DMS79 (cell line): ENCODE measurements at regions not wholly inside any gene's neighbourhood (a gene's known extent, or its start where the extent isn't known, plus 50 kb on each side); places are given as distances from the start of the nearest gene placed in this dataset.
"Not testable (repeated sequence)": the region's sequence is repeated elsewhere in the genome, so short reads cannot be mapped to it uniquely, and the experiment has no call there.

Source experiments
- DNase-seq: peaks from one replicate; lab custom pipeline; 2025; lab: John Stamatoyannopoulos, UW

GRCh38 chr18:70781860-70782453 lies 493.1 kb downstream of the SOCS6 start:
- DNase-seq, result no peak

DNA sequence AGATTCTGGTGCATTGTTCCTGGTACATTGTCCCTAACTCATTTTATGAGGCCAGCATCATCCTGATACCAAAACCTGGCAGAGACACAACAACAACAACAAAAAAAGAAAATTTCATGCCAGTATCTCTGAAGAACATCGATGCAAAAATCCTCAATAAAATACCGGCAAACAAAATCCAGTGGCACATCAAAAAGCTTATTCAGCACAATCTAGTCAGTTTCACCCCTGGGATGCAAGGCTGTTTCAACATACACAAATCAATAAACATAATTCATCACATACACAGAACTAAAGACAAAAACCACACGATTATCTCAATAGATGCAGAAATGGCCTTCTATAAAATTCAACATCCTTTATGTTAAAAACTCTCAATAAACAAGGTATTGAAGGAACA lies 477.4 kb downstream of the SOCS6 start:
- DNase-seq, result not testable (repeated sequence)

- DNase-seq, result no peak
Measured at GRCh38 chr18:70762812-70763211, 474.0 kb downstream of the SOCS6 start.

GRCh38 chr18:70758780-70759179 lies 469.9 kb downstream of the SOCS6 start:
- DNase-seq, result no peak

DNA sequence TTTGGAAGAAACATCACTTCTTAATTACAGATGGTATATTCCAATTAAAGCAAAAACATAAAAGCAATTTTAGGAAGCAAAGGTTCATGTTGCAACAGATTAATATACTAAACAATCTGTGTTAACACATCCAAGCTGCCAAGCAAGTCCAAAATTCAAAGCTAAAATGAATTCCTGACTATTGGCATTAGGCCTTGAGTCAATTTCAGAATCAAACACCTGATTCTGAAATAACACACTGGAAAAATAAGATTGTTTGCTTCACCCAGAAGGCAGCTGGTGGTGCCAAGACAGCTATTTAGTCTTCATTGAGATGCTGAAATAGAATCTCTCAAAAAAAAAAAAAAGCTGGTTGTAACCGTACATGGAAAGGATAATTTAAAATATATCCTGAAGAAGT lies 465.6 kb downstream of the SOCS6 start:
- DNase-seq, result no peak

DNA sequence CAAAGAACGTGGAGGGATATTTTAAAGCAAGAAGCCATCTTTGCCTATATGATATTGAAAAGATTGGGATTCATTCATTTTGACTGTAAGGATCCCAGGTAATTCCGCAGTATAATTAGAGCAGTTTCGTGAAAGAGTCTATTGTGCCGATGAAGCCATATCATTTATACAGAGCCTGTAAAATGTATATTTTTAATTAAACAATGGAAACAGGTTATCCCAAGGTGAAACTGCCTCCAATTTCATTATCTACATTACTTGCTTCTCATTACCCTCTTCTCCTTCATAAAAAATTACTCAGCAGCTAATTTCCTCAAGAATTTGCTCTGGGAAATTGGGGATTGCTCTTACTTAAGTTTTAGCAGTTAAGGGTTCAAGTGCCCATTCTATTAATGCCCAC lies 444.1 kb downstream of the SOCS6 start:
- no peak for DNase-seq

DNA sequence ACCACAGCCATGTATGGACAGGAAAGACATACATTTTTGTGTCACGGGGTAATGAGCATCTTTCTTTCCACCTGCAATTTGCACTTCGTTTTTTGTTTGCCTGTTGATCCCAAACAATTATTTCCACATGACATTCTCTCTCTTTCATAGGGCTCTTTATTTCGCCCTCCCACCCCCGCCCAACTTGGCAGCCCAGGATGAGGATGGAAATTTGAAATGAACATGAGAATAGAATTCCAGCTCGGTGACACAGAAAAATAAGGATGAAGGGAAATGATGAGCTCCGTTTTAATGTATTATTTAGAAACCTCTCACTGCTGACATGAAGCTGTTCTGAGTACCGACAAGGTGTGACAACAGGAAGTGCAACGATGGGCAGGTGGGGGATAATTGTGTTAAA lies 443.3 kb downstream of the SOCS6 start:
- DNase-seq, result no peak

- DNase-seq, result no peak
Measured at GRCh38 chr18:70720607-70721006, 431.8 kb downstream of the SOCS6 start.

- no peak for DNase-seq
Measured at GRCh38 chr18:70709720-70710119, 420.9 kb downstream of the SOCS6 start.

GRCh38 chr18:70709144-70709543 lies 420.3 kb downstream of the SOCS6 start:
- DNase-seq, result no peak

GRCh38 chr18:70705831-70706416 lies 417.1 kb downstream of the SOCS6 start:
- DNase-seq, result no peak

DNA sequence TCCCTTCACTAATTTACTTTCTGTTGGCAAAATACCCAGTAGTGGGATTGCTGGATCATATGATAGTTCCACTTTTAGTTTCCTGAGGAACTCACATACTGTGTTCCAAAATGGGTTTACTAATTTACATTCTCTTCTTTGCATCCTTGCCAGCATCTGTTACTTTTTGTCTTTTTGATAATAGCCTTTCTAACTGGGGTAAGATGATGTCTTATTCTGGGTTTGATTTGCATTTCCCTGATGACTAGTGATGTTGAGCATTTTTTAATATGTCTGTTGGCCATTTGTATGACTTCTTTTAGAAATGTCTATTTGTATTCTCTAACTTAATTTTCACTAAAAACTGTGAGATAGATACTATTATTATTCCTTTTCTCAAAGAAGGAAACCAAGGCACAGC lies 411.7 kb downstream of the SOCS6 start:
- no peak for DNase-seq

- DNase-seq, result no peak
Measured at GRCh38 chr18:70698574-70698973, 409.7 kb downstream of the SOCS6 start.

DNA sequence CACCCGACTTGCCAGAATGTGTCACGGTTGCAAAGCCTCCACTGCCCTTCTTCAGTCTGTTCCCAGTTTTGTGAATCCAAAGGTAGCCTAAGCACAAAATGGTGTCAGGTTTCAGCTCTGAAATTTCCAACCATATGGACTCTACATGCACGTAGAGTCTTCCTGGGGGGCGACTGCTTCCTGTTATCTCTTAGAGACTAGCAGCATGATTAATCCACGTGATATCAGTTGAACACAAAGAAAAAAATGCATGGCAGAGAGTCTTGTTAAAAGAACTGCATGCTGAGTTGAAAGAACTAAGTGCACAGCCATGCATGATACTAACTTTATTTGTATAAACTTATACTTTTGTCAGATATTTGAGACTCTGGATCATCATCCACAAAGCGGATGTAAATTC lies 404.4 kb downstream of the SOCS6 start:
- no peak for DNase-seq

GRCh38 chr18:70689765-70690164 lies 400.9 kb downstream of the SOCS6 start:
- not testable (repeated sequence) for DNase-seq

DNA sequence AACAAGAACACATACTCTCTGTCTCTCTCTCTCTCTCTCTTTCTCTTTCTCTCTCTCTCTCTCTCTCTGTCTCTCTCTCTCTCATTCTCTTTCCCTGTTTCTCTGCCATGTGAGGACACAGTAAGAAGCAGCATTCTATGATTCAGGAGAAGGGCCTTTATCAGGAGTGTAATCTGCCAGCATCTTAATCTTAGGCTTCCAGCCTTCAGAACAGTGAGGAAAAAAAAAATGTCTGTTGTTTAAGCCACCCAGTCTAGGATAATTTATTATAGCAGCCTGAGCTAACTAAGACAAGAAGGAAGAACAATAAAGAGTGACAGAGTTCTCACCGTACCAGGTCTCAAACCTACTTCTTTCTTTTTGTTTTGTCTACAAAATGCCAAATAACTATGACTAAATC lies 399.4 kb downstream of the SOCS6 start:
- no peak for DNase-seq

DNA sequence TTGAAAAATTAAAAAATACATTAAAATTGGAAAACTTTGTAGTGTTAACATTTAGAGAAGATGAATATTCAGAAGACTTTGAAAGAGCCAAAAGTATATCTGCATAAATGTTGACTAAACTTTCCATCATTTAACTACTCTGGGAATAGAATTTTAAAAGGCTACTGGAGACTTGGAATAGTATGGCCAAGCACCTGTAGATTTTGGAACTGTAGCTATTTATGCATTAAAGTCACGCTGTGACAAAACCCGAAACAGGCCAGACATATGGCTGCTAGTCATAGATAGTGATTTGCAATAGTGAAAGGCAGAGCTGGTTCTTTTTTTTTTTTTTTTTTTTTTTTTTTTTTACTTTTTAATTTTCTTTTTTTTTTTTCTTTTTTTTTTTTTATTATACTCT lies 396.0 kb downstream of the SOCS6 start:
- DNase-seq, result no peak

DNA sequence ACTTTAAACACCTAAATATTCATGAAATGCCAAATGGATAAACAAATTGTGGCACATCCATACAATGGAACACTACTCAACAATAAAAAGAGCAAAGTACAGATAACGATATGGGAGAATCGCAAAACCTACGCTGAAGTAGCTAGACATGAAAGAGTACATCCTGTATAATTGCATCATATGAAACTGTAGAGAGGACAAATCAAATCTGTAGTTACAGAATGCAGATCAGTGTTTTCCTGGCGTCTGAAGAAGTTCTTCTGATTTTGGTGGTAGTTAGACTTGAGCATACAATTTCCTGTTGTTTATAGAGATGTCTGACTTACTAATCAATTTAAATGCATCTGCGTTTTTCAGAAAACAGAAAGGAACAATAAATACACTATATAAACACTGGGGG lies 394.4 kb downstream of the SOCS6 start:
- no peak for DNase-seq

DNA sequence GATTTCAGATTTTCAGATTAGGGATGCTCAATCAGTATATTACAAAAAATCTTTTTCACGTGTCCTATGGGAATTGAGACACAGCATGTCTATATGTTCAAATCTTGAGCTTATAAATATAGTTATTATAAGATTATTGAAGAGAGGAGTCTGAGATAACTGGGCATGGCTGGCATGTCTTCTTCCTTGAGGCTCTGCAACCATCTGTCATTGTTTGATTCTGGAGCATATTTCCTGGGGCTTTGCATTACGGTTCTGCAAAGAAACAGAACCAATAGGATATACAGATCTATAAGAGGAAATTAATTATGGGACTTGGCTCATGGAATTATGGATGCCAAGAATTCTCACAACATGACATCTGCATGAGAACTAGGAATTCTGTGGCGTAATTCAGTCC lies 386.1 kb downstream of the SOCS6 start:
- no peak for DNase-seq

DNA sequence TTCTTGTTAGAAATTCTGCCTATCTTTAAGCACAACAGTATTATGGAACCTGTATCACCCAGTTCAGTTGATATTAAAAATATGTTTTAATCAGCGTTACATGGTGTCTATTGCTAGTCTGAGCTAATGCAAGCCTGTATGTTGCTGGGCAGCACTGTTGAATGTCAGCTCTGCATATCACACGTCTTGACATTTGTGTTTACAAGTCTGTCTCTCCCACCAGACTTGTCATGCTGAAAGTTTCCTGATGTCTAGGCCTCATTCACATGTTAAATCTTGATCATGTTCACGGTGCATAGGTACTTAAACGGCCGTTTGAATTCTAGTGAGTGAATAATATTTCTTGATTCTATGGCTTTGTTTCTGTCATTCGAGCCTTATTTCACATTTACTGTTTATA lies 385.0 kb downstream of the SOCS6 start:
- DNase-seq, result no peak

DNA sequence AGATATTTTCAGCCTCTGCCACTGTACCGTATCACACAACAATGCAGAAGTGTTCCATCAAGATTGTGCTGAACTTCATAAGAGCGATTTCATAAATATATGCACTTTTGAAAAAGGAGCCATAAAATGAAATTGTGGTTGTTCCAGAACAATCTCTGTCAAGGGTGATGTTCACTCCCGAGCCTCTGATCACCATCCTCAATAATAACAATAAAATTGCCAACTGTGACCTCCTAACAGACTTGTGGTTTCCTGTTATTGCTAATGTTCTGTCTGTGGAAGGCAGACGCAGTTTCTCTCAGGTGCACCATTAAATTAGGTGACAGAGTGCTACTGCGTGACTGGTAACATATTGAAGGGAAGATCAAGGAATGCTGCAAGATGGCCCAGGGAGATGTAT lies 383.7 kb downstream of the SOCS6 start:
- no peak for DNase-seq

DNA sequence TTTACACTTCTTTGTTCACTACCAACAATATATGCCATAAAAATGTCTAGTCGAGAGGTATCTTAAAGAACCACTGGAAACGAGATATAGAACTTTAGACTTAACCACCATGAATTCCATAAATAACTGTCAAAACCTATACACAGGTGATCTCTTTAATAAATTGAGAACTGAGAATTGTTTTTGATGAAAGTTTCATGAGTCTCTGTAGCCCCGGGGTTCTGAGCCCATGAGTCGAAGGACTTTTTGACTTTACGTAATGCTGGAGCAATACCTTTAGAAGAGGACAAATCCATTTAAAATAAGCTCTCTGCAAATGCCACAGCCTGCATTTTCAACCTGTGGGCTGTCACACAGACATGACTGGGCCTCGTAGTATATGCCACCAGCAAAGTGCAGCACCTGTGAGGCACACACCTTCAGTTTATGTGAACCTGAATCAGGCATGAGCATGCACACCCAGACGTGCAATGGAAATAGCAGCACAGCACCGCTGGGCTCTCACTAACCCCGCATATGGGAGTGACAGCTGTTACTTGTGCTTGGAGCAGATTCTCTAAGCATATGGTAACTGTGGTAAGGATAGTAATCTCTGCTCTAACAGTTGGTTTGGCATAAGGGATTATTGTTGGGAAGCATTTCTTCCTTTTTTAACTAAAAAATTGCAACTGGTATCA lies 383.2 kb downstream of the SOCS6 start:
- no peak for DNase-seq

DNA sequence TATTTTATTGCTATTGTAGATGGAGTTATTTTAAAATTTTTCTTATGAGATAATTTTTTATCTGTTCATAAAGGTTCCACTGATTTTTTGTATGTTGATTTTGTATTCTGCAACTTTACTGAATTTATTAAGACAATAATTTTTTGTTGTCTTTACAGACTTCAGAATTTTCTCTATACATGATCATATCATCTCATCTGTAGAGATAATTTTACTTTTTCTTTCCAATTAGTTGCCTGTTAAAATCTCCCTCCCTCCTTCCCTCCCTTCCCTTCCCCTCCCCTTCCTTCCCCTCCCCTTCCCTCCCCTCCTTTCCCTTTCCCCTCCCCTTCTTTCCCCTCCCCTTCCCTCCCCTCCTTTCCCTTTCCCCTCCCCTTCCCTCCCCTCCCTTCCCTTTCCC lies 378.1 kb downstream of the SOCS6 start:
- DNase-seq, result no peak

DNA sequence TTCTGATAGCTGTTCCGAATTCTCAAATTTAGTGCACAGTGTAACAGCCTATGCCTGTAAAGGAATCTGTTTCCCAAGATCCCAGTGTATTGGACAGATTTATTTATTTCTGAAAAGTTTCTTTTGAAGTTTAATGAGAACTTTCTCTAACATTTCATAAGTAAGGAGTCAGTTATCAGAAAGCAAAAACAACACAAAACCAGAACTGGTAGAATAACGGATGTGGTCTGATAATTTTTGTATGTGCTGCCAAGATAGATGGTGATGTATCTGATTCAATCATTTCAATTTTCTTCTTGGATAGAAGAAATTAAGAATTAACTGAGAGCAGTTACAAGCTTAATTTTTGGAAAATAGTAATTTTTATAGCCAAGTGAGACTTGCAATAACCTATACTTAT lies 374.3 kb downstream of the SOCS6 start:
- no peak for DNase-seq
